ENCODE measurements at regions not wholly inside any gene's neighbourhood (a gene's known extent, or its start where the extent isn't known, plus 50 kb on each side); places are given as distances from the start of the nearest gene placed in this dataset.

- peaks cover 0 to 16% (median 3%) of the 10 kb centered on the region in 9 donors for H3K4me1 ChIP-seq
- H3K4me3 ChIP-seq: no peak overlapping the region
- intact Hi-C loops (cut with DNase I): no loop called here
- WGBS, 2 donors: 84 to 89% methylated on average over 2 of the region's 2 CpGs
- no peak for ATAC-seq
- TF ChIP-seq, protein P1, sequence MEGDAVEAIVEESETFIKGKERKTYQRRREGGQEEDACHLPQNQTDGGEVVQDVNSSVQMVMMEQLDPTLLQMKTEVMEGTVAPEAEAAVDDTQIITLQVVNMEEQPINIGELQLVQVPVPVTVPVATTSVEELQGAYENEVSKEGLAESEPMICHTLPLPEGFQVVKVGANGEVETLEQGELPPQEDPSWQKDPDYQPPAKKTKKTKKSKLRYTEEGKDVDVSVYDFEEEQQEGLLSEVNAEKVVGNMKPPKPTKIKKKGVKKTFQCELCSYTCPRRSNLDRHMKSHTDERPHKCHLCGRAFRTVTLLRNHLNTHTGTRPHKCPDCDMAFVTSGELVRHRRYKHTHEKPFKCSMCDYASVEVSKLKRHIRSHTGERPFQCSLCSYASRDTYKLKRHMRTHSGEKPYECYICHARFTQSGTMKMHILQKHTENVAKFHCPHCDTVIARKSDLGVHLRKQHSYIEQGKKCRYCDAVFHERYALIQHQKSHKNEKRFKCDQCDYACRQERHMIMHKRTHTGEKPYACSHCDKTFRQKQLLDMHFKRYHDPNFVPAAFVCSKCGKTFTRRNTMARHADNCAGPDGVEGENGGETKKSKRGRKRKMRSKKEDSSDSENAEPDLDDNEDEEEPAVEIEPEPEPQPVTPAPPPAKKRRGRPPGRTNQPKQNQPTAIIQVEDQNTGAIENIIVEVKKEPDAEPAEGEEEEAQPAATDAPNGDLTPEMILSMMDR (IDR thresholded peaks at IDR 0.05): no peak
- no peaks in the 10 kb centered on the region for H3K9me3 ChIP-seq
- H3K27me3 ChIP-seq: no peaks in the 10 kb centered on the region
- H3K27ac ChIP-seq: no peak overlapping the region
- no peaks in the 10 kb centered on the region for H3K36me3 ChIP-seq
- no peak for DNase-seq
Measured at GRCh38 chr3:159166899-159167586, 365.2 kb downstream of the MFSD1 start.

GRCh38 chr3:159168788-159169187 lies 366.9 kb downstream of the MFSD1 start:
- WGBS, 2 donors: 63 to 91% methylated on average over 1 of the region's 1 CpG
- ATAC-seq: no peak
- no peak overlapping the region for H3K4me3 ChIP-seq

DNA sequence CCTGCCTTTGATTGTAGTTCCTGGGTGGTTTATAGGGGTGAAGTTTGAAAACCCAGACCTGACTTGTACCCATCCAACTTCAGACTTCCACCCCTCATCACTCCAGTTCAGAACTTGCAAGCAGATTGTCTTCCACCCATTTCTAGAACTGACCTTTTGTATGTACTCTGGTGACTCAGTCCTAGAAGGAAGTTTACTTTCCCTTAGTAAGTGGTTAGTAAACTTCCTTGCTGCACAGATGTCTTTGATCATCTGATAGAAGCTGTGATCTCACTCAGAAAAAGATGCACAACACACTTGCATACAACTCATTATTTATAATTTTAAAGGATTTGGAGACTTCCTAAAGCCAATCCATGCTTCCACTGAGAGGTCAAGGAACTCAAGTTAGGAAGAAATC lies 368.0 kb downstream of the MFSD1 start:
- intact Hi-C loops (cut with DNase I): no loop called here
- Histone ChIP-seq H3K4me1 (peaks cover 0 to 16% (median 0%) of the 10 kb centered on the region in 9 donors), H3K27me3 (no peaks in the 10 kb centered on the region), H3K36me3 (no peaks in the 10 kb centered on the region), H3K4me3 (no peak overlapping the region), H3K9me3 (no peaks in the 10 kb centered on the region), H3K27ac (peak overlapping the region in 1 of 10 donors; percentile 79)
- ATAC-seq (no peak), DNase-seq (no peak)
- TF ChIP-seq, protein P1 (IDR thresholded peaks at IDR 0.05): no peak

More at GRCh38 chr3:159168788-159169187, 366.9 kb downstream of the MFSD1 start:
- Histone ChIP-seq H3K27ac (no peak overlapping the region), H3K4me1 (peaks cover 0 to 16% (median 3%) of the 10 kb centered on the region in 9 donors), H3K27me3 (no peaks in the 10 kb centered on the region), H3K36me3 (no peaks in the 10 kb centered on the region), H3K9me3 (no peaks in the 10 kb centered on the region)
- intact Hi-C loops (cut with DNase I): no loop called here
- TF ChIP-seq, protein P1 (IDR thresholded peaks at IDR 0.05): no peak
- no peak for DNase-seq

- TF ChIP-seq, protein P1 (IDR thresholded peaks at IDR 0.05): no peak
- DNase-seq: no peak
- H3K9me3 ChIP-seq: no peaks in the 10 kb centered on the region
- peak in 4 of 8 donors; percentile 44 to 82 (median 63) for ATAC-seq
- H3K4me3 ChIP-seq: no peak overlapping the region
- intact Hi-C loops (cut with DNase I): no loop called here
- peak overlapping the region in 4 of 10 donors; percentile 35 to 79 (median 54) for H3K27ac ChIP-seq
- WGBS, 2 donors: 72 to 75% methylated on average over 4 of the region's 4 CpGs
- H3K4me1 ChIP-seq: peaks cover 0 to 16% (median 0%) of the 10 kb centered on the region in 9 donors
- H3K27me3 ChIP-seq: no peaks in the 10 kb centered on the region
- H3K36me3 ChIP-seq: no peaks in the 10 kb centered on the region
Measured at GRCh38 chr3:159170436-159171003, 368.7 kb downstream of the MFSD1 start.
